CD4-positive, alpha-beta memory T cell (primary cell): ENCODE measurements at regions not wholly inside any gene's neighbourhood (a gene's known extent, or its start where the extent isn't known, plus 50 kb on each side); places are given as distances from the start of the nearest gene placed in this dataset.

Source experiments
- CTCF ChIA-PET: fragments of 350-600 bp; sonication (Branson Sonifier 250); formaldehyde crosslinking; loops from one replicate; lab custom pipeline; 2021; ENCODE audit warnings: inconsistent platforms; ENCODE audit not compliant: partially characterized antibody; lab: Charles Lee
- POLR2A ChIA-PET: fragments of 350-600 bp; sonication (Branson Sonifier 250); formaldehyde crosslinking; loops from one replicate; lab custom pipeline; 2021; ENCODE audit not compliant: partially characterized antibody; lab: Charles Lee
- DNase-seq, 5 donors: peaks; one replicate each; pipeline versions ENCODE4 v3.0.0 to v3.0.0-alpha.2; 2020 to 2022; ENCODE audit warnings: mixed read lengths in 1 of 5
- H3K27ac ChIP-seq: one replicate; pipeline ENCODE4 v1.7.0; 2013; ENCODE audit warnings: low read depth, low read length
- H3K27me3 ChIP-seq: 2 replicates; pipeline ENCODE4 v1.7.0; 2013; ENCODE audit warnings: mild to moderate bottlenecking, low read length, moderate library complexity; ENCODE audit not compliant: insufficient read depth
- H3K36me3 ChIP-seq: 2 replicates; pipeline ENCODE4 v1.7.0; 2013; ENCODE audit warnings: mild to moderate bottlenecking, low read length, moderate library complexity; ENCODE audit not compliant: insufficient read depth
- H3K4me1 ChIP-seq: 2 replicates; pipeline ENCODE4 v1.7.0; 2013; ENCODE audit warnings: mild to moderate bottlenecking, low read length, moderate library complexity; ENCODE audit not compliant: insufficient read depth
- H3K4me3 ChIP-seq, 2 donors: one replicate each; pipeline ENCODE4 v1.7.0; 2013; ENCODE audit warnings: low read length in 2 of 2, mild to moderate bottlenecking in 1 of 2
- H3K9me3 ChIP-seq, 2 donors: one replicate each; pipeline ENCODE4 v1.7.0; 2013; ENCODE audit warnings: low read length in 2 of 2, control low read depth in 1 of 2; ENCODE audit not compliant: control insufficient read depth in 1 of 2
- H3K27ac Mint-ChIP-seq, 7 donors: one replicate each; pipeline ENCODE4 v1.8.0; 2020 to 2021; ENCODE audit warnings: mixed read lengths in 7 of 7, mild to moderate bottlenecking in 6 of 7, inconsistent platforms in 3 of 7, moderate library complexity in 3 of 7
- H3K27me3 Mint-ChIP-seq, 2 donors: one replicate each; pipeline ENCODE4 v1.8.0; 2020 to 2021; ENCODE audit warnings: mixed read lengths in 2 of 2
- H3K36me3 Mint-ChIP-seq, 2 donors: one replicate each; pipeline ENCODE4 v1.8.0; 2020 to 2021; ENCODE audit warnings: mixed read lengths in 2 of 2, inconsistent platforms in 1 of 2, mild to moderate bottlenecking in 1 of 2
- H3K4me1 Mint-ChIP-seq, 4 donors: one replicate each; pipeline ENCODE4 v1.8.0; 2020 to 2021; ENCODE audit warnings: mixed read lengths in 4 of 4, mild to moderate bottlenecking in 1 of 4
- H3K4me3 Mint-ChIP-seq, 8 donors: one replicate each; pipeline ENCODE4 v1.8.0; 2020 to 2021; ENCODE audit warnings: mixed read lengths in 8 of 8, mild to moderate bottlenecking in 7 of 8, moderate library complexity in 6 of 8, inconsistent platforms in 3 of 8
- H3K9me3 Mint-ChIP-seq, 8 donors: one replicate each; pipeline ENCODE4 v1.8.0; 2020 to 2021; ENCODE audit warnings: mixed read lengths in 8 of 8, mild to moderate bottlenecking in 5 of 8, inconsistent platforms in 3 of 8, moderate library complexity in 1 of 8
- intact Hi-C: fragments of 100-400 bp; cut with micrococcal nuclease; formaldehyde crosslinking; loops from one replicate; pipeline ENCODE4 v1.15.1; 2023

DNA sequence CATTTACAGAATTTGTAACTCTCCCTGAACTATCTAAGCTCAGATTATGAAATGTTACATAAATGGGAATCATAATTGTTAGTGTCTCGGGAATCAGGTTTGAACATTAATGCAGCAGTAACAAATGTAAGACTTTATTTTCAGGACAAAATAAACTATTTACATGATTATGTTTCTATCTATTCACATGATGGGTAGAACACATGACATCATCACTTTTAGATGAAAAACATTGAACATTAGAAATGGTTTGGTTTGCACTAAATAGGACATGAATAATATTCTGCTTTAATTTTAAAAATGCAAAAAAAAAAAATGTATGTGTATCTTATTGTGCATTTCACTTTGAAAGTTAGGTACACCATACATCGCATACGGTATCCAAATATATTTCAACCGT, 745.5 kb upstream of the POT1 start:
- Mint-ChIP-seq H3K4me1 (no peaks in the 10 kb centered on the region), H3K4me3 (no peak overlapping the region), H3K27ac (no peak overlapping the region), H3K36me3 (no peaks in the 10 kb centered on the region), H3K27me3 (no peaks in the 10 kb centered on the region), H3K9me3 (peaks cover 0 to 7% (median 0%) of the 10 kb centered on the region in 8 donors)
- Histone ChIP-seq H3K36me3 (no peaks in the 10 kb centered on the region), H3K4me3 (no peak overlapping the region), H3K9me3 (no peaks in the 10 kb centered on the region), H3K4me1 (no peaks in the 10 kb centered on the region), H3K27me3 (no peaks in the 10 kb centered on the region), H3K27ac (no peak overlapping the region)
- intact Hi-C loops = no loop called here
- no peak for DNase-seq
- POLR2A ChIA-PET = no interaction called here
- CTCF ChIA-PET = no interaction called here

DNA sequence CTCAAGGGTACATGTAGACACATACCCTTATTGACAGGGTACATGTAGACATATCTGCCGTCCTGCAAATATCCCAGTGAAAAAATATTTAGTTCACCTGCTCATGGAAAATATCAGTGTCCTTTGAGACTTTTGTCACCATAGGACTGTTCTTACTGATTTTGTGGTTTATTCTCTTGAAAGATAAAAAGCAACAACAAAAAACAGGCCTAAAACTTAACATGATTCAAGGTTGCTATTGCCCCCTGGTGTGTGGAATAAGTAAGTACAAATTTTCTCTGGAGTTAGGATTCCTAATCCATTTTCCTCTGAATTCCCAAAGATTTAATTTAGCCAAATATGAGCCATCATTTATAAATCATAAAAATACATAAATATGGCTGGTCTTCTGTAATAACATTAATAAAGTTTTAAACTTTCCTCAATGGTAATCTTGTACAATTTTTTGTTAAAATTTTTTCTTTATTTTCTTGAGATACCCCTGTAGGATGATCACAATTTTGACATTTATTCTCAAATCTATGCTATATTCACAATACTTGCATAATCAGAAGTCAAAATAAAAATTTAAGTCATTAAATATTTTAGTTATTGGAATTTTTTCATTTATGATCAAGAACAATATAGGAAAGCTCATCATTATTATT, 741.4 kb upstream of the POT1 start:
- Mint-ChIP-seq H3K4me1 (no peaks in the 10 kb centered on the region), H3K27ac (no peak overlapping the region), H3K9me3 (peaks cover 0 to 10% (median 0%) of the 10 kb centered on the region in 8 donors), H3K27me3 (no peaks in the 10 kb centered on the region), H3K4me3 (no peak overlapping the region), H3K36me3 (no peaks in the 10 kb centered on the region)
- CTCF ChIA-PET = no interaction called here
- no peaks in the 10 kb centered on the region for H3K9me3 ChIP-seq
- no peaks in the 10 kb centered on the region for H3K27me3 ChIP-seq
- POLR2A ChIA-PET = no interaction called here
- H3K4me3 ChIP-seq = no peak overlapping the region
- no peaks in the 10 kb centered on the region for H3K4me1 ChIP-seq
- H3K36me3 ChIP-seq = no peaks in the 10 kb centered on the region
- no peak for DNase-seq
- H3K27ac ChIP-seq = no peak overlapping the region
- intact Hi-C loops = no loop called here

DNA sequence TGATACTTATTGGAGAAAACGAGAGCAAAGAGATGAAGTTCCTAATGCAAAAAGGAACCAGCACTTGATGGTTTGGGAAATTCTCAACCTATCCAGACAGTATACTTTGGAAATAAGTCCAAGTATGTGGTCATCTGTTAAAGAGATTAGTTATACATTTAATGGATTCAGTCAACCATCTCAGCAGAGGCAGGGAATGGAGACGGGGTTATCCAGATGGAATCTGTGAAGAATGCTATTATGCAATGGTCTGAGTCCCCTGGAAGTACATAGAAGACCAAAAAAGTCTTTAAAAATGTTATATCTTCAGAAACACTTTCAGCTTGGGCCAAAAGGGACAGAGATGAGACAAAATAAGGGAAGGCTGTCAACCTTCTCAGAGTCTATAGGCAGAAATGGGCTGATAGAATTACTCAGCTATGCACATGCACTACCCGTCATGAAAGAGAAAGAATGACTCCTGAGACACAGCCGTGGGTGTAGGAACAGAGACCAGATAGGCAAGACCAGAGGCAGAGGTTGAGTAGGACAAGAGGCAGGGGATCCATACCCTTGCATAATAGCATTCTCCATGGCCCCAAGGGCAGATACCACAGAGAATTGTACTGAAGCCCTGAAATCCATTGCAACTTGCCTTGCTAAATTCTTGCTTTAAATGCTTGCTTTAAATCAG, 738.8 kb upstream of the POT1 start:
- Mint-ChIP-seq H3K36me3 (no peaks in the 10 kb centered on the region), H3K9me3 (peaks cover 0 to 10% (median 0%) of the 10 kb centered on the region in 8 donors), H3K4me1 (no peaks in the 10 kb centered on the region), H3K27ac (no peak overlapping the region), H3K4me3 (no peak overlapping the region), H3K27me3 (no peaks in the 10 kb centered on the region)
- CTCF ChIA-PET = no interaction called here
- Histone ChIP-seq H3K9me3 (no peaks in the 10 kb centered on the region), H3K27ac (no peak overlapping the region), H3K4me3 (no peak overlapping the region), H3K27me3 (no peaks in the 10 kb centered on the region), H3K4me1 (no peaks in the 10 kb centered on the region), H3K36me3 (no peaks in the 10 kb centered on the region)
- no peak for DNase-seq
- intact Hi-C loops = no loop called here
- POLR2A ChIA-PET = no interaction called here

DNA sequence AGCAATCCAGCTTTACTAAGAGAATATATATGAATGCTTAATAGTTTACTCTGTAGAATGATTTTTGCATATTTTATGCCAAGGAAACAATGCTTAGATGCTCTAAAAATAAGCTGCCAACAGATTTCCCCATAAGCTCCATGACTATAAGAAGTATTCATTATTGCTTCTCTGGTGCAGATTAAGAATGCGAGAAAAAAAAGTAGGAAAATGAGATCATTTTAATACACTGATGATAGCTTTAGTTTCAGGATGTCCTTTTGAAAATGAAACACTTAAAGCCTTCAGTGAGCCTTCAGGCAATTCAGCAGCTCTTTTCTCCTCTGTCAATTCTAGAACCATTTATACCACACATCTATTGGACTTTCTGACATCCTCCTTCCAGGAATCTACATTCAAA, 735.0 kb upstream of the POT1 start:
- H3K4me1 Mint-ChIP-seq = no peaks in the 10 kb centered on the region
- H3K27ac Mint-ChIP-seq = no peak overlapping the region
- Histone ChIP-seq H3K4me1 (no peaks in the 10 kb centered on the region), H3K27me3 (no peaks in the 10 kb centered on the region), H3K9me3 (no peaks in the 10 kb centered on the region), H3K4me3 (no peak overlapping the region), H3K27ac (no peak overlapping the region), H3K36me3 (no peaks in the 10 kb centered on the region)
- intact Hi-C loops = no loop called here
- no peak overlapping the region for H3K4me3 Mint-ChIP-seq
- CTCF ChIA-PET = no interaction called here
- H3K9me3 Mint-ChIP-seq = peaks cover 0 to 21% (median 6%) of the 10 kb centered on the region in 8 donors
- DNase-seq = no peak
- H3K27me3 Mint-ChIP-seq = no peaks in the 10 kb centered on the region
- H3K36me3 Mint-ChIP-seq = no peaks in the 10 kb centered on the region
- POLR2A ChIA-PET = no interaction called here

DNA sequence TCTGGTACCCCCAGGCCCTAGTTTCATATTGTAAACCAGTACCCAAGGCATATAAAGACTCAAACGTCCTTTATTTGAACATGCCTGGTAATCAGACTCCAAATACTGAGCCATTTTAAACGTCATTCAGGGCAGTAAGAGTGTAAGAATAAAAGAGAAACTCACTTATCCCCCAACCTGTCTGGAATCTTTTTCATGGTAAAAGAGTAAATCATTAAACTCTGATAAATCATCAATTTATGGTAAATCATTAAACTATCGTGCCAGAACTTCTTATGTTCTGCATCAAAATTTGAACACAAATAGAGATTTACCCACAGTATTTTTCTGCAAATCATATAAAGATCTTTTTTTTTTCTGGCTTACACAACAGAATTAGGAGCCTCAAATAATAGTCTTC, 734.3 kb upstream of the POT1 start:
- H3K27me3 Mint-ChIP-seq = no peaks in the 10 kb centered on the region
- ChIA-PET CTCF (no interaction called here), POLR2A (no interaction called here)
- no peaks in the 10 kb centered on the region for H3K9me3 ChIP-seq
- no peaks in the 10 kb centered on the region for H3K36me3 ChIP-seq
- no peak overlapping the region for H3K27ac Mint-ChIP-seq
- H3K4me1 Mint-ChIP-seq = no peaks in the 10 kb centered on the region
- intact Hi-C loops = no loop called here
- no peak overlapping the region for H3K4me3 Mint-ChIP-seq
- DNase-seq = no peak
- no peaks in the 10 kb centered on the region for H3K4me1 ChIP-seq
- no peaks in the 10 kb centered on the region for H3K27me3 ChIP-seq
- H3K4me3 ChIP-seq = no peak overlapping the region
- no peak overlapping the region for H3K27ac ChIP-seq
- no peaks in the 10 kb centered on the region for H3K36me3 Mint-ChIP-seq
- peaks cover 0 to 21% (median 5%) of the 10 kb centered on the region in 8 donors for H3K9me3 Mint-ChIP-seq

DNA sequence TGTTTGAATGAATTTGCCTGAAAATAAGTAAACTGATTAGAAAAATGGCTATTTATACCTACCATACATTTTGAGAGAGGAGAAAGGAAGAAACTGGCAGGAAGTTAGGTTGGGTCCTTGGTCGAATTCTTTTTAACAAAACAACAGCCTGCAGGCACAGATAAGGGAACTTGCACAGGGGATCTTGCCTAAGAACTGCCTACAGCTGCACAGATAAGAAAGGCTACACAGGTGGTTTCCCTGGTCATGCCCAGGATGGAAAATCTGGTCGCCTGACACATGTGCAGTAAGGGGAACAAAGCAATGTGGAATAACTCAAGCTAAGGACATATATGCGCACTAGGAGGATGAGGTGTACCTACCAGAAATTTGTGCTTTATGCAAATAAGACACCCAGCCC, 732.1 kb upstream of the POT1 start:
- DNase-seq = no peak
- H3K9me3 Mint-ChIP-seq = peaks cover 0 to 26% (median 5%) of the 10 kb centered on the region in 8 donors
- Histone ChIP-seq H3K36me3 (no peaks in the 10 kb centered on the region), H3K4me3 (no peak overlapping the region), H3K9me3 (no peaks in the 10 kb centered on the region), H3K27me3 (no peaks in the 10 kb centered on the region), H3K27ac (no peak overlapping the region), H3K4me1 (no peaks in the 10 kb centered on the region)
- POLR2A ChIA-PET = no interaction called here
- no peaks in the 10 kb centered on the region for H3K36me3 Mint-ChIP-seq
- H3K4me3 Mint-ChIP-seq = no peak overlapping the region
- CTCF ChIA-PET = no interaction called here
- H3K4me1 Mint-ChIP-seq = no peaks in the 10 kb centered on the region
- no peak overlapping the region for H3K27ac Mint-ChIP-seq
- no peaks in the 10 kb centered on the region for H3K27me3 Mint-ChIP-seq
- intact Hi-C loops = no loop called here

DNA sequence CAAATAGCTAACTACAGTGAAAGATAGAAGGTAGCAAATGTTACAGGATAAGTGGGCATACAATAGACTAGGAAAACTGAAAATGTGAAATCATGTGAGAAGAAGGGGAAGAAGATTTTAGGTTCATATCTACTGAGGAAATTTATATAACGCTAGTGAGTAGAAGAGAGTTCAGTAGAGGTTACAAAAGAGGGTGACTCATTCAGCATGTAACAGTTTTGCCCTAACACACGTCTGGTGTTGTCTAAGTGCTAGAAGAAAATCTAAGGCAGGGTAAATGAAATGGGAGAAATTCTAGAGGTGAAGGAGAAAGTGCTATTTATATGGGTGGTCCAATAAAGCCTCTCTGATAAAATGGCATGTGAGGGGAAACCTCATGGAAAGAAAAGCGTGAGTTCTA, 731.4 kb upstream of the POT1 start:
- Mint-ChIP-seq H3K9me3 (peaks cover 0 to 26% (median 5%) of the 10 kb centered on the region in 8 donors), H3K4me3 (no peak overlapping the region), H3K27me3 (no peaks in the 10 kb centered on the region), H3K4me1 (no peaks in the 10 kb centered on the region), H3K36me3 (no peaks in the 10 kb centered on the region), H3K27ac (no peak overlapping the region)
- no peaks in the 10 kb centered on the region for H3K36me3 ChIP-seq
- H3K27ac ChIP-seq = no peak overlapping the region
- no peak overlapping the region for H3K4me3 ChIP-seq
- no peak for DNase-seq
- intact Hi-C loops = no loop called here
- no peaks in the 10 kb centered on the region for H3K9me3 ChIP-seq
- H3K27me3 ChIP-seq = no peaks in the 10 kb centered on the region
- ChIA-PET CTCF (no interaction called here), POLR2A (no interaction called here)
- no peaks in the 10 kb centered on the region for H3K4me1 ChIP-seq
